ENCODE measurements at regions not wholly inside any gene's neighbourhood (a gene's known extent, or its start where the extent isn't known, plus 50 kb on each side); places are given as distances from the start of the nearest gene placed in this dataset.

DNA sequence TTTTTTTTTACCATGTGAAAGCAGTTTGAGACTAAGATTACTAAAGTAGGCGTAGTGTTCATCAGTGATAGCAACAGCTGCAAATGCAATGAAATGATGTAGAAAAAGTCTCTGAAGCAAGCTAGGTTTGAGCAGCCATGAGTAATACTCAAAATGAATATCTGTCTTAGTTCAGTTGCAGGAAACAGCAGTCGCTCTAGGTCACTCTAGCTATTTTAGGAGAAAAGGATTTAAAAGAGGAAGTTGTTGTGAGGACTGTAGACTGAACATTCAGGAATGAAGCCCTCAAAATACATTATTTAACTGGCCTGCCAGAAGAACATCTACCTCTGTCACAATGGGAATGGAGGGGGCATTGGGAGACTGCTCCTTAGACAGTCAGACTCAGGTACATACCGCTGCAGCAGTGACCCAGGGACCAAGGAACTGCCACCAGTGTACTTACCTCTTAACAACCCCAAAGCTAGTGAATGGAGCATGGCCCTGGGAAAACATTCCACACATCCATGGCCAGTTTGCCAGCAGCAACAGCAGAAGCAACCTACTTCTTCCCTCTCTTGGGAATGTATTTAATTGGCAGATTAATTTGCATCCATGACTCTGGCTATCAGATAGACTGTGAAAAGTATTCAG lies 243.0 kb upstream of the KHDRBS2 start:
- TF ChIP-seq, protein P1, sequence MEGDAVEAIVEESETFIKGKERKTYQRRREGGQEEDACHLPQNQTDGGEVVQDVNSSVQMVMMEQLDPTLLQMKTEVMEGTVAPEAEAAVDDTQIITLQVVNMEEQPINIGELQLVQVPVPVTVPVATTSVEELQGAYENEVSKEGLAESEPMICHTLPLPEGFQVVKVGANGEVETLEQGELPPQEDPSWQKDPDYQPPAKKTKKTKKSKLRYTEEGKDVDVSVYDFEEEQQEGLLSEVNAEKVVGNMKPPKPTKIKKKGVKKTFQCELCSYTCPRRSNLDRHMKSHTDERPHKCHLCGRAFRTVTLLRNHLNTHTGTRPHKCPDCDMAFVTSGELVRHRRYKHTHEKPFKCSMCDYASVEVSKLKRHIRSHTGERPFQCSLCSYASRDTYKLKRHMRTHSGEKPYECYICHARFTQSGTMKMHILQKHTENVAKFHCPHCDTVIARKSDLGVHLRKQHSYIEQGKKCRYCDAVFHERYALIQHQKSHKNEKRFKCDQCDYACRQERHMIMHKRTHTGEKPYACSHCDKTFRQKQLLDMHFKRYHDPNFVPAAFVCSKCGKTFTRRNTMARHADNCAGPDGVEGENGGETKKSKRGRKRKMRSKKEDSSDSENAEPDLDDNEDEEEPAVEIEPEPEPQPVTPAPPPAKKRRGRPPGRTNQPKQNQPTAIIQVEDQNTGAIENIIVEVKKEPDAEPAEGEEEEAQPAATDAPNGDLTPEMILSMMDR (IDR thresholded peaks at IDR 0.05) = no peak
- TF ChIP-seq POLR2A (IDR thresholded peaks at IDR 0.05) = no peak

All from thyroid gland (tissue), 4 donors.